BLaER1 (cell line): ENCODE measurements at regions not wholly inside any gene's neighbourhood (a gene's known extent, or its start where the extent isn't known, plus 50 kb on each side); places are given as distances from the start of the nearest gene placed in this dataset.

Source experiments
- H3K27ac ChIP-seq: shearing (Covaris generic); formaldehyde crosslinking; 2 replicates; pipeline ENCODE4 v1.8.1; 2022
- H3K27me3 ChIP-seq: shearing (Covaris generic); formaldehyde crosslinking; 2 replicates; pipeline ENCODE4 v1.8.1; 2022
- H3K36me3 ChIP-seq: shearing (Covaris generic); formaldehyde crosslinking; 2 replicates; pipeline ENCODE4 v1.8.1; 2022
- H3K4me1 ChIP-seq: shearing (Covaris generic); formaldehyde crosslinking; 2 replicates; pipeline ENCODE4 v1.8.1; 2022
- H3K4me2 ChIP-seq: shearing (Covaris generic); formaldehyde crosslinking; 2 replicates; pipeline ENCODE4 v1.8.1; 2022
- H3K4me3 ChIP-seq: shearing (Covaris generic); formaldehyde crosslinking; 2 replicates; pipeline ENCODE4 v1.8.1; 2022
- H3K9ac ChIP-seq: shearing (Covaris generic); formaldehyde crosslinking; 2 replicates; pipeline ENCODE4 v1.8.1; 2022
- H3K9me3 ChIP-seq: shearing (Covaris generic); formaldehyde crosslinking; 2 replicates; pipeline ENCODE4 v1.8.1; 2022
- H4K20me1 ChIP-seq: shearing (Covaris generic); formaldehyde crosslinking; 2 replicates; pipeline ENCODE4 v1.8.1; 2022
- Cebpa-rat ChIP-seq: shearing (Covaris generic); IDR thresholded peaks from 2 replicates; pipeline ENCODE4 v1.8.1; 2022

GRCh38 chr1:82398357-82398756 is 597.6 kb downstream of the ADGRL2 start:
- Histone ChIP-seq H3K9ac (no peak overlapping the region), H3K27me3 (no peaks in the 10 kb centered on the region), H4K20me1 (no peaks in the 10 kb centered on the region), H3K4me2 (0 out of 2 replicates have a peak overlapping the region, but pooled peaks have one; percentile 0), H3K4me1 (peaks cover 39% of the 10 kb centered on the region), H3K36me3 (no peaks in the 10 kb centered on the region), H3K27ac (no peak overlapping the region), H3K4me3 (no peak overlapping the region), H3K9me3 (peaks cover 9% of the 10 kb centered on the region)
- TF ChIP-seq Cebpa-rat = no peak

- Histone ChIP-seq H3K9me3 (peaks cover 9% of the 10 kb centered on the region), H4K20me1 (no peaks in the 10 kb centered on the region), H3K9ac (no peak overlapping the region; the same call in 1 of the 2 replicates), H3K4me2 (peak overlapping the region; percentile 40), H3K27ac (peak overlapping the region; percentile 74), H3K4me3 (no peak overlapping the region), H3K36me3 (no peaks in the 10 kb centered on the region), H3K27me3 (no peaks in the 10 kb centered on the region), H3K4me1 (peaks cover 31% of the 10 kb centered on the region)
- TF ChIP-seq Cebpa-rat = no peak
Measured at GRCh38 chr1:82395440-82395839, 594.7 kb downstream of the ADGRL2 start.

GRCh38 chr1:82392946-82393345 is 592.2 kb downstream of the ADGRL2 start:
- Histone ChIP-seq H3K27me3 (no peaks in the 10 kb centered on the region), H3K9ac (no peak overlapping the region), H3K36me3 (no peaks in the 10 kb centered on the region), H3K4me1 (peaks cover 24% of the 10 kb centered on the region), H3K4me3 (no peak overlapping the region), H3K27ac (no peak overlapping the region), H3K9me3 (peaks cover 9% of the 10 kb centered on the region), H3K4me2 (no peak overlapping the region), H4K20me1 (no peaks in the 10 kb centered on the region)
- TF ChIP-seq Cebpa-rat = no peak

- Histone ChIP-seq H4K20me1 (no peaks in the 10 kb centered on the region), H3K4me1 (peaks cover 24% of the 10 kb centered on the region), H3K27ac (no peak overlapping the region), H3K4me3 (no peak overlapping the region), H3K27me3 (no peaks in the 10 kb centered on the region), H3K9ac (no peak overlapping the region), H3K9me3 (peaks cover 9% of the 10 kb centered on the region), H3K36me3 (no peaks in the 10 kb centered on the region), H3K4me2 (no peak overlapping the region)
- no peak for TF ChIP-seq Cebpa-rat
Measured at GRCh38 chr1:82392513-82392912, 591.8 kb downstream of the ADGRL2 start.

- H3K4me3 ChIP-seq = no peak overlapping the region
- no peaks in the 10 kb centered on the region for H4K20me1 ChIP-seq
- TF ChIP-seq Cebpa-rat = no peak
- H3K27me3 ChIP-seq = no peaks in the 10 kb centered on the region
- peaks cover 17% of the 10 kb centered on the region for H3K4me1 ChIP-seq
- H3K9me3 ChIP-seq = peaks cover 2% of the 10 kb centered on the region
- H3K27ac ChIP-seq = no peak overlapping the region
- no peak overlapping the region for H3K9ac ChIP-seq
- H3K4me2 ChIP-seq = no peak overlapping the region
- no peaks in the 10 kb centered on the region for H3K36me3 ChIP-seq
Measured at GRCh38 chr1:82391712-82392111, 591.0 kb downstream of the ADGRL2 start.

- Histone ChIP-seq H3K4me3 (no peak overlapping the region), H3K27me3 (no peaks in the 10 kb centered on the region), H3K36me3 (no peaks in the 10 kb centered on the region), H3K27ac (no peak overlapping the region), H3K9ac (no peak overlapping the region), H3K4me1 (peaks cover 8% of the 10 kb centered on the region), H3K4me2 (no peak overlapping the region), H4K20me1 (no peaks in the 10 kb centered on the region), H3K9me3 (no peaks in the 10 kb centered on the region)
- TF ChIP-seq Cebpa-rat = no peak
Measured at GRCh38 chr1:82390627-82391026, 589.9 kb downstream of the ADGRL2 start.

GRCh38 chr1:82388679-82389078 is 587.9 kb downstream of the ADGRL2 start:
- H3K4me2 ChIP-seq = no peak overlapping the region
- no peak overlapping the region for H3K4me3 ChIP-seq
- no peak overlapping the region for H3K27ac ChIP-seq

GRCh38 chr1:82387012-82387366 is 586.3 kb downstream of the ADGRL2 start:
- Histone ChIP-seq H3K27me3 (no peaks in the 10 kb centered on the region), H4K20me1 (no peaks in the 10 kb centered on the region), H3K4me1 (no peaks in the 10 kb centered on the region), H3K27ac (no peak overlapping the region), H3K36me3 (no peaks in the 10 kb centered on the region), H3K9me3 (no peaks in the 10 kb centered on the region), H3K9ac (no peak overlapping the region), H3K4me3 (no peak overlapping the region), H3K4me2 (no peak overlapping the region)
- TF ChIP-seq Cebpa-rat = no peak

More at GRCh38 chr1:82388679-82389078, 587.9 kb downstream of the ADGRL2 start:
- Histone ChIP-seq H4K20me1 (no peaks in the 10 kb centered on the region), H3K27me3 (no peaks in the 10 kb centered on the region), H3K9ac (no peak overlapping the region), H3K4me1 (no peaks in the 10 kb centered on the region), H3K36me3 (no peaks in the 10 kb centered on the region), H3K9me3 (no peaks in the 10 kb centered on the region)
- no peak for TF ChIP-seq Cebpa-rat

- H3K4me2 ChIP-seq = no peak overlapping the region
- no peaks in the 10 kb centered on the region for H3K27me3 ChIP-seq
- H3K9ac ChIP-seq = no peak overlapping the region
- no peak overlapping the region for H3K27ac ChIP-seq
- H4K20me1 ChIP-seq = no peaks in the 10 kb centered on the region
- H3K36me3 ChIP-seq = no peaks in the 10 kb centered on the region
- no peak overlapping the region for H3K4me3 ChIP-seq
- no peaks in the 10 kb centered on the region for H3K9me3 ChIP-seq
- no peak for TF ChIP-seq Cebpa-rat
- no peaks in the 10 kb centered on the region for H3K4me1 ChIP-seq
Measured at GRCh38 chr1:82386365-82387011, 585.8 kb downstream of the ADGRL2 start.

GRCh38 chr1:82384776-82385175 is 584.0 kb downstream of the ADGRL2 start:
- Histone ChIP-seq H3K9me3 (no peaks in the 10 kb centered on the region), H3K36me3 (no peaks in the 10 kb centered on the region), H3K4me3 (no peak overlapping the region), H3K4me1 (no peaks in the 10 kb centered on the region), H3K4me2 (no peak overlapping the region), H3K9ac (no peak overlapping the region), H3K27me3 (no peaks in the 10 kb centered on the region), H4K20me1 (no peaks in the 10 kb centered on the region), H3K27ac (no peak overlapping the region)
- TF ChIP-seq Cebpa-rat = no peak
